NB4 (cell line): ENCODE measurements at regions not wholly inside any gene's neighbourhood (a gene's known extent, or its start where the extent isn't known, plus 50 kb on each side); places are given as distances from the start of the nearest gene placed in this dataset.

ENCODE experiments used
- DNase-seq: peaks from one replicate; pipeline ENCODE4 v3.0.0; 2010; ENCODE audit warnings: low read depth
- H3K4me3 ChIP-seq: one replicate; pipeline ENCODE4 v1.5.1; 2011; ENCODE audit warnings: mild to moderate bottlenecking, low read depth, low read length, moderate library complexity
- CTCF ChIP-seq: IDR thresholded peaks from one replicate; pipeline ENCODE4 v1.5.1; 2012; ENCODE audit warnings: low read depth, low read length
- MAX ChIP-seq: IDR thresholded peaks from 2 replicates; pipeline ENCODE4 v1.6.1; 2011; ENCODE audit warnings: low read depth, low read length
- MYC ChIP-seq: IDR thresholded peaks from 2 replicates; pipeline ENCODE4 v1.6.1; 2011; ENCODE audit warnings: low read depth, low read length
- POLR2A ChIP-seq: IDR thresholded peaks from 2 replicates; pipeline ENCODE4 v1.6.1; 2011; ENCODE audit warnings: mild to moderate bottlenecking; ENCODE audit not compliant: insufficient read length; ENCODE audit errors: extremely low read depth

- no peak for DNase-seq
- no peak for TF ChIP-seq POLR2A
- no peak for TF ChIP-seq MYC
- TF ChIP-seq MAX = no peak
- TF ChIP-seq CTCF = no peak
- no peak overlapping the region for H3K4me3 ChIP-seq
Observed at GRCh38 chr11:128303383-128303782, 284.0 kb downstream of the ETS1 start.

- no peak overlapping the region for H3K4me3 ChIP-seq
- no peak for DNase-seq
- TF ChIP-seq MAX = no peak
- TF ChIP-seq CTCF = no peak
- no peak for TF ChIP-seq MYC
- no peak for TF ChIP-seq POLR2A
Observed at GRCh38 chr11:128302425-128303186, 284.8 kb downstream of the ETS1 start.

GRCh38 chr11:128301756-128302155 lies 285.6 kb downstream of the ETS1 start:
- TF ChIP-seq POLR2A (no peak), CTCF (no peak), MYC (no peak), MAX (no peak)
- no peak for DNase-seq

GRCh38 chr11:128300785-128301184 lies 286.6 kb downstream of the ETS1 start:
- TF ChIP-seq MYC (no peak), MAX (no peak), CTCF (no peak), POLR2A (no peak)
- H3K4me3 ChIP-seq = no peak overlapping the region
- DNase-seq = no peak

More at GRCh38 chr11:128301756-128302155, 285.6 kb downstream of the ETS1 start:
- no peak overlapping the region for H3K4me3 ChIP-seq

GRCh38 chr11:128299132-128299726 lies 288.1 kb downstream of the ETS1 start:
- DNase-seq = no peak

More at GRCh38 chr11:128299132-128299726, 288.1 kb downstream of the ETS1 start:
- TF ChIP-seq MYC = no peak
- no peak for TF ChIP-seq CTCF
- no peak for TF ChIP-seq POLR2A
- no peak for TF ChIP-seq MAX
- H3K4me3 ChIP-seq = no peak overlapping the region
